ENCODE measurements at regions not wholly inside any gene's neighbourhood (a gene's known extent, or its start where the extent isn't known, plus 50 kb on each side); places are given as distances from the start of the nearest gene placed in this dataset.
"Not testable (repeated sequence)": the region's sequence is repeated elsewhere in the genome, so short reads cannot be mapped to it uniquely, and the experiment has no call there.

- no peak for TF ChIP-seq CTCF (IDR thresholded peaks at IDR 0.05; ENCODE audit: extremely low read depth, insufficient read depth, missing control alignments)
- in situ Hi-C loops (cut with MboI; ENCODE audit: low pct_unique_long_range_greater_than_20kb, low sequenced_read_pairs, unreplicated experiment): no loop called here
- no peak for DNase-seq (ENCODE audit: low spot score)
These were observed 308.4 kb upstream of the SLITRK3 start for GRCh38 chr3:165504554-165504953.

GRCh38 chr3:165503825-165504224 is 307.6 kb upstream of the SLITRK3 start:
- DNase-seq (ENCODE audit: low spot score): no peak
- in situ Hi-C loops (cut with MboI; ENCODE audit: low pct_unique_long_range_greater_than_20kb, low sequenced_read_pairs, unreplicated experiment): no loop called here
- TF ChIP-seq CTCF (IDR thresholded peaks at IDR 0.05; ENCODE audit: extremely low read depth, insufficient read depth, missing control alignments): no peak

- TF ChIP-seq CTCF (IDR thresholded peaks at IDR 0.05; ENCODE audit: extremely low read depth, insufficient read depth, missing control alignments): no peak
- in situ Hi-C loops (cut with MboI; ENCODE audit: low pct_unique_long_range_greater_than_20kb, low sequenced_read_pairs, unreplicated experiment): no loop called here
- DNase-seq (ENCODE audit: low spot score): no peak
These were observed 307.2 kb upstream of the SLITRK3 start for GRCh38 chr3:165503346-165503745.

GRCh38 chr3:165502707-165503106 is 306.5 kb upstream of the SLITRK3 start:
- in situ Hi-C loops (cut with MboI; ENCODE audit: low pct_unique_long_range_greater_than_20kb, low sequenced_read_pairs, unreplicated experiment): no loop called here
- DNase-seq (ENCODE audit: low spot score): no peak

GRCh38 chr3:165498742-165499141 is 302.6 kb upstream of the SLITRK3 start:
- DNase-seq (ENCODE audit: low spot score); in situ Hi-C loops (cut with MboI; ENCODE audit: low pct_unique_long_range_greater_than_20kb, low sequenced_read_pairs, unreplicated experiment): not testable (repeated sequence)

More at GRCh38 chr3:165502707-165503106, 306.5 kb upstream of the SLITRK3 start:
- TF ChIP-seq CTCF (IDR thresholded peaks at IDR 0.05; ENCODE audit: extremely low read depth, insufficient read depth, missing control alignments): no peak

GRCh38 chr3:165491487-165491886 is 295.3 kb upstream of the SLITRK3 start:
- in situ Hi-C loops (cut with MboI; ENCODE audit: low pct_unique_long_range_greater_than_20kb, low sequenced_read_pairs, unreplicated experiment): no loop called here
- no peak for DNase-seq (ENCODE audit: low spot score)
- TF ChIP-seq CTCF (IDR thresholded peaks at IDR 0.05; ENCODE audit: extremely low read depth, insufficient read depth, missing control alignments): no peak

GRCh38 chr3:165476399-165477060 is 280.3 kb upstream of the SLITRK3 start:
- no peak for TF ChIP-seq CTCF (IDR thresholded peaks at IDR 0.05; ENCODE audit: extremely low read depth, insufficient read depth, missing control alignments)
- in situ Hi-C loops (cut with MboI; ENCODE audit: low pct_unique_long_range_greater_than_20kb, low sequenced_read_pairs, unreplicated experiment): no loop called here

More at GRCh38 chr3:165476399-165477060, 280.3 kb upstream of the SLITRK3 start:
- no peak for DNase-seq (ENCODE audit: low spot score)

Data from GM13977 (cell line).